ENCODE measurements at regions not wholly inside any gene's neighbourhood (a gene's known extent, or its start where the extent isn't known, plus 50 kb on each side); places are given as distances from the start of the nearest gene placed in this dataset.

DNA sequence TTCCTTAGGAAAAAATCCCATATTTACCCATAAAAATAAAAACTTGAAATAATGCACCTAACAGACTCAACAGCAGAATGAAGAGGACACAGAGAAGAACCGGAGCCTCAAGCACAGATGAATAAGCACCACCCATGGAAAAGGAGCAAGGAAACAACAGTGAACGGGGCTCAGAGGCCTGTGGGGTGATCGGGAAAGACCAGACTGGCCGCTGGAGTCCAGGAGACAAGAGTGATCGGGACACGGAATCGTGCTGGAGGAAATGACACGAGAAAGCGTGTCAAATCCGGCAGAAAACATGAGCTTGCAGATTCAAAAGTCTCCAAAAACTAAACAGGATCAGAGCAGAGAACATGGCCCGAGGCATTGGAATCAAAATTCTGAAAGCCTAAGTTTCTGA lies 448.0 kb upstream of the SALL3 start:
- H3K9ac ChIP-seq (ENCODE audit: low read length) = no peak overlapping the region
- H3K27me3 ChIP-seq (ENCODE audit: control insufficient read depth, insufficient read depth, low read length) = no peaks in the 10 kb centered on the region
- H3K4me1 ChIP-seq (ENCODE audit: control insufficient read depth, insufficient read depth, low read length) = no peaks in the 10 kb centered on the region
- H3K27ac ChIP-seq (ENCODE audit: low read depth, low read length) = no peak overlapping the region
- no peaks in the 10 kb centered on the region for H3K36me3 ChIP-seq (ENCODE audit: control insufficient read depth, insufficient read depth, low read length)
- H3K4me3 ChIP-seq (ENCODE audit: low read length) = no peak overlapping the region

DNA sequence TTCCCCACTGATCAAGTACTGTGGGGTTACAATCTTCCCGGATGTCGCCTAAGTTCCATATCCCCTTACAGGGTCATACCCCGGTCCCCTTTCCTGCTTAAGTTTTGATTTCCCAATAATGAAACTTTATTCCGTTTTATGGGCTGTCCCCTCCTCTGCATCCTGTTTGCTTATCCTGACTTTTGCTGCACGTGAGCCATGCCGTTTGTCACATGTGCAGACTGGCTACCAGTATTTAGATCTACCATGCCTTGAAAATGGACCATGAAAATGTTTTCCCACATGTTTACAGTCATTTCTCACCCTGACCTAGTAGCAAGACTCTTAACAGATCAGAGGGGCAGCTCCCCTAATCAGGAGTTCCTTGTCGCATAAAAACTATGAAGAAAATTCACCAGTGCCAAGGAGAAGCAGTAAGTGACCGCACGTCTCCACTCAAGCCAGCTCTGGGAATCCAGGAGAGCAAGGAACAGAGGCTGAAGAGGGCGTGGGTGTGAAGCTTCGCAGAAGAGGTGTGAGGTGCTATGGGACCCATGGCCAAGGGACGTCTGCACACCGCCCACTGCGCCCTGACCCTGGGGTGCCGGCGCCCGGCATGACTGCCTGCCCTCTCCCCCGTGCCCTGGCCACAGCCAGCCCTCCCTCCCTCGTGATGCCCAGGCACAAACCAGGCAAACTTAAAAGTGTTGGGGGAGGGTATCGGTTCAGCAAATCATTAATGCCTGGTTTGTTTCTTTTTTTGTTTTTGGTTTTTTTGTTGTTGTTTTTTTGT lies 440.8 kb upstream of the SALL3 start:
- Histone ChIP-seq H3K4me1 (ENCODE audit: control insufficient read depth, insufficient read depth, low read length) (no peaks in the 10 kb centered on the region), H3K27ac (ENCODE audit: low read depth, low read length) (no peak overlapping the region)

DNA sequence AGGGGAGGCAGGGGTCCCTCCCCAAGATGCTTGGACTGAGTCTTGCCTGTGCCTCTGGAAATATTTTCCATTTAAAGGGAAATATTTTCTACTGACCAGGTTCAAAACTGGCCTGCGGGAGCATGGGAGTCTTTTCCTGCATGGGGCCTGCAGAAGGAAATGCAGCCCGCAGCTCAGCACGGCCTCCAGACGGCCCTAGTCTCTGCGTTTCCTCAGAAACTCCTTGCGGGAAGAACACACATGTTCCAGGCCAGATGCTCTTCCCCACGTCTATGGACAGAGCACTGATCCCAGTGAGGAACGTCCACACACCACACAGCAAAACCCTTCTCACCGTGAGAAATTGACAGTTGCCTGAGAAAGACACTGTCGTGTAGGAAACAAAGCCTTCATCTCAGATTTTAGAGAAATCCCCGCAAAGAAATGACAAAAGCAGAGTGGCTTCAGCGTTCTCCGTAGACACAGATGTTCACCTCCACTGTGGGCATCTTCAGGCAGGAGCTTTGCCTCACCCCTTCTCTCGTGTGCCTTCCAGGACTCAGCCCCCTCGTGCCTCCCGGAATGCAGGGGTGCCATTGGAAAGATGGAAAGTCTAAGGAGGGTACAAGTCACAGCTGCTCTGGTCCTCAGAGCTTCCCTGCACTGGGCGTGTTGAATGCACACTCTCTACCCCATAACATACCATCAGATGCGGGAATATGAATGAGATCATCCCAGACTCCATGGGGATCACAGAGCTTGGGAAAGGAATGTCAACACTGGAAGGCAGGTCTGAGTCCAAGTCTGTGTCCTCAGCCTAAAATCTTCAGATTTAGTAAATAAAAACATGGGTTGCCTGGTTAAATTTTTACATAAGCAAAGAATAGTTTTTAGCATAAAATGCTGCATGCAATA lies 438.7 kb upstream of the SALL3 start:
- Histone ChIP-seq H3K27ac (ENCODE audit: low read depth, low read length) (no peak overlapping the region), H3K36me3 (ENCODE audit: control insufficient read depth, insufficient read depth, low read length) (no peaks in the 10 kb centered on the region), H3K4me3 (ENCODE audit: low read length) (no peak overlapping the region), H3K4me1 (ENCODE audit: control insufficient read depth, insufficient read depth, low read length) (no peaks in the 10 kb centered on the region), H3K9ac (ENCODE audit: low read length) (no peak overlapping the region), H3K27me3 (ENCODE audit: control insufficient read depth, insufficient read depth, low read length) (no peaks in the 10 kb centered on the region)

More for the DNA sequence above, 440.8 kb upstream of the SALL3 start:
- no peak overlapping the region for H3K9ac ChIP-seq (ENCODE audit: low read length)
- no peaks in the 10 kb centered on the region for H3K27me3 ChIP-seq (ENCODE audit: control insufficient read depth, insufficient read depth, low read length)
- H3K4me3 ChIP-seq (ENCODE audit: low read length) = no peak overlapping the region
- no peaks in the 10 kb centered on the region for H3K36me3 ChIP-seq (ENCODE audit: control insufficient read depth, insufficient read depth, low read length)

DNA sequence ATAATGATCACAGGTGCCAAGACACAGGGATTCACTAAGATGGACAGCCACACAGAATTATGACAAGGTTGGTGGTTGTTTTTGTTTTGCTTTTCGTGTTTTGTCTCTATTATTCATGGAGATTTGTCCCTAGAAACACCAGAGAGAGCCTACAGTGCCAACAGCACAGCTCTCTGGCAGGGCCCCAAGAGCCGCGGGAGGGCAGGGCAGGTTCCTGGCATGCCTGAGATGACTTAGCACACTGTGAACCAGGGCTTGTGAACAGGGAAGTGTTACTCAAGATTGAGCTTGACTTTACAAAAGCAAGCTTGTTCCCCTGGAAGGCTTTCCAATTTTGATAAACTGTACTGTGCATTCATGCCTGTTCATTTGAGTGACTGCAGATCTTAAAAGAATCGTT lies 437.4 kb upstream of the SALL3 start:
- no peak overlapping the region for H3K9ac ChIP-seq (ENCODE audit: low read length)
- H3K4me1 ChIP-seq (ENCODE audit: control insufficient read depth, insufficient read depth, low read length) = no peaks in the 10 kb centered on the region
- no peaks in the 10 kb centered on the region for H3K27me3 ChIP-seq (ENCODE audit: control insufficient read depth, insufficient read depth, low read length)
- H3K4me3 ChIP-seq (ENCODE audit: low read length) = no peak overlapping the region
- no peak overlapping the region for H3K27ac ChIP-seq (ENCODE audit: low read depth, low read length)
- no peaks in the 10 kb centered on the region for H3K36me3 ChIP-seq (ENCODE audit: control insufficient read depth, insufficient read depth, low read length)

DNA sequence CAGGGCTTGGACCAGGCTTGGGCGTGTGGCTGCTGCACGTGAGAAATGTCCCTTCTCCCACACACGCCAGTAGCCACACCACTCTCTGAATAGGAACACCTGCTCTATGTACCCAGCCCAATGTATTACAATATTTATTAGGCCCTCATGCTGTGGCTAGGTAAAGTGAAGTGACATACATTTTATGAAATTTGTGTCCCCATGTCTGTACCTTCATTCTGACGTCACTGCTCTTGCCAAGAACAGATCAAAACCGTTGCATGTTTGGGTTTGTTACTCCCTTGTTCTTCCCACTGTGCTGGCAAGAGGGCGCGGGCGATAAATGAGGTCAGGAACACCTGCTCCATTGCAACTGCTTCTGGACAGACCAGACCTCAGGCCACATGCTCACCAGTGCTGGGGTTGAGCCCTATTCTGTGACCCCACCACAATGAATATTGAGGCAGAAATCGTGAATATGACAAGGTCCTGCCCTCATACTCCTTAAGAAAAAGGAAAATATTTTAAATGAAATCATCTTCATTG lies 436.4 kb upstream of the SALL3 start:
- no peaks in the 10 kb centered on the region for H3K36me3 ChIP-seq (ENCODE audit: control insufficient read depth, insufficient read depth, low read length)
- no peak overlapping the region for H3K9ac ChIP-seq (ENCODE audit: low read length)
- H3K27ac ChIP-seq (ENCODE audit: low read depth, low read length) = no peak overlapping the region
- no peak overlapping the region for H3K4me3 ChIP-seq (ENCODE audit: low read length)
- H3K4me1 ChIP-seq (ENCODE audit: control insufficient read depth, insufficient read depth, low read length) = no peaks in the 10 kb centered on the region
- H3K27me3 ChIP-seq (ENCODE audit: control insufficient read depth, insufficient read depth, low read length) = no peaks in the 10 kb centered on the region

DNA sequence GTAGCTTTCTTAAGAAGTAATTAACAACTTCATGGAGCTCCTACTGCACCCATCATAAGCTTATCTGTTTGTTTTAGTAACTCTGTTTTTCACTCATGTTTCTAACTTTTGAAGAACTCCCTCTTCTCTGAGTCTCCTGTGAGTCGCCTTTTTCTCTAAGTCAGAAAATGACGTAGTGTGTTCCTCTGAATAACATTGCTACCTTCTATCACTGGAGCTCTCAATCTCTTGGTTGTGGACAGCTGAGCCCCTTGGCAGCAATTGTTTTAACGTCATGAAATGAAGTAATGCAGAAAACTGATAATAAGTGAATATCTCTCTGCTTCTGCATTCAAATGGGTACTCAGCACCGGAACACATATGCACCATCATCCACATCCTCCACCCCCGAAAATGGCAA lies 433.3 kb upstream of the SALL3 start:
- no peaks in the 10 kb centered on the region for H3K36me3 ChIP-seq (ENCODE audit: control insufficient read depth, insufficient read depth, low read length)
- no peaks in the 10 kb centered on the region for H3K4me1 ChIP-seq (ENCODE audit: control insufficient read depth, insufficient read depth, low read length)
- H3K9ac ChIP-seq (ENCODE audit: low read length) = no peak overlapping the region
- H3K4me3 ChIP-seq (ENCODE audit: low read length) = no peak overlapping the region
- no peaks in the 10 kb centered on the region for H3K27me3 ChIP-seq (ENCODE audit: control insufficient read depth, insufficient read depth, low read length)
- H3K27ac ChIP-seq (ENCODE audit: low read depth, low read length) = no peak overlapping the region

DNA sequence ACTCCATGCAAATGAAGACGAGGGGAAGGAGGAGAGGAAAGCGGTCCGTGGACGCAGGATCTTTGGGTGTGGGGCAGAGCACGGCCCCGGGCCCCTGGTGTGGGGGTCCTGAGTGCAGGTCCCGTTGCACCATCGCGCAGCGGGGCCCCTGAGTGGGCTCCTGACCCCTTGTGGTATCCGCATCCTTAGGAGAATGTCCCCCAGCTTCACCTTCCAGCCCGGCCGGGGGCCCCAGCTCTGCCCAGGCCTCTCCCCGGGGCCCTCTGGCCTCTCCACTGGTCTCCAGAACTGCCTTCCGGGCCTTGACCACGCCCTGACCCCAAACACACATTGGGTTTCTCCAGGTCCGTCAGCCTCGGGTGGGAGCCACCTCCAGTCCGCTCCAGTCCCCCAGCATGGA lies 431.8 kb upstream of the SALL3 start:
- H3K27ac ChIP-seq (ENCODE audit: low read depth, low read length) = no peak overlapping the region
- no peak overlapping the region for H3K9ac ChIP-seq (ENCODE audit: low read length)
- no peak overlapping the region for H3K4me3 ChIP-seq (ENCODE audit: low read length)
- no peaks in the 10 kb centered on the region for H3K27me3 ChIP-seq (ENCODE audit: control insufficient read depth, insufficient read depth, low read length)
- H3K4me1 ChIP-seq (ENCODE audit: control insufficient read depth, insufficient read depth, low read length) = no peaks in the 10 kb centered on the region
- no peaks in the 10 kb centered on the region for H3K36me3 ChIP-seq (ENCODE audit: control insufficient read depth, insufficient read depth, low read length)

DNA sequence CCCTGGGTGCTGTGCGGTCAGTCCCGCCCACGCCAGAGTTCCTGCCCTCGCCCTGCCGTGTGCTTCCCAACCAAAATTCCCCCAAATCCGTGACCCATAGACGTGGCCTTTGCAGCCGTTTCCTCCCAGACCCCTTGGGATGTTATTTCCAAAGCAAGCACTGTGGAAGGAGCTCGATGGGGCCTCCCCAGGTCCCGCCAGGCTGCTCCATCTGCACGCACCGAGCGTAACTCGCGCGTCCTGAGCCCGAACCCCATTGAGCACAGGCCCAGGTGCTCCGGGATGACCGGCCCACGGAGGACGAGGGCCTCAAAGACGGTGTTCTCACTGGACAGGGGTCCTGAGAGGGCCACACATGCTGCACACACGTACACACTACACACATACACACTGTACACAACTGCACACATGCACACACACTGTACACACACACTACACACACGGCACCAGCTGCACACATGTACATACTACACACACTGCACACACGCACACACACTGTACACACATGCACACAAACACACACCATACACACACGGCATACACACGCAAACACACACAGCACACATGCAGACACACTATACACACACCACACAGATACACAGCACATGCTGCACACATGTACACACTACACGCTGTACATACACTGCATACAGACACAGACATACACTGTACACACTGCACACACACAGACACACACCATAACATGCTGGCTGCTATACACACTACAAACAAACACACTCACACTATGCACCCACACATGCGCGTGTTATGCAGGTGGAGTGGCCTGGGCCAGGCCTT lies 431.2 kb upstream of the SALL3 start:
- no peak overlapping the region for H3K4me3 ChIP-seq (ENCODE audit: low read length)

DNA sequence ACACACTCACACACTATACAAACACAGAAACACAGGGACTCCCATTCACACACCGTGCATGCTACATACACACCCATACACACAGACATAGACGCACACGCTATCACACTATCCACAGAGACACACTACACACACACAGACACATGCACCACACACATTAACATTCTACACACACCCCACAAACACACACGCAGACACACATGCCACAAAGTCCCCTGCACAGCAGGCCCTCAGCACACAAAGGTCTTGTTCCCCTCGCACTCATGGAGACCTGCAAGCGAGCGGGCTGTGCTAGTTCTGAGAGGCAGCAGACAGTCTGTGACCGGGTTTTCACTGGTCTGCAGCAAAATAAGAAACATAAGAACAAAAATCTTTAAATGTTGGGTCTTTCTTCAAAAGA lies 429.6 kb upstream of the SALL3 start:
- Histone ChIP-seq H3K4me1 (ENCODE audit: control insufficient read depth, insufficient read depth, low read length) (no peaks in the 10 kb centered on the region), H3K36me3 (ENCODE audit: control insufficient read depth, insufficient read depth, low read length) (no peaks in the 10 kb centered on the region), H3K27me3 (ENCODE audit: control insufficient read depth, insufficient read depth, low read length) (no peaks in the 10 kb centered on the region), H3K27ac (ENCODE audit: low read depth, low read length) (no peak overlapping the region), H3K4me3 (ENCODE audit: low read length) (no peak overlapping the region), H3K9ac (ENCODE audit: low read length) (no peak overlapping the region)

More for the DNA sequence above, 431.2 kb upstream of the SALL3 start:
- H3K4me1 ChIP-seq (ENCODE audit: control insufficient read depth, insufficient read depth, low read length) = no peaks in the 10 kb centered on the region
- H3K27me3 ChIP-seq (ENCODE audit: control insufficient read depth, insufficient read depth, low read length) = no peaks in the 10 kb centered on the region
- no peak overlapping the region for H3K27ac ChIP-seq (ENCODE audit: low read depth, low read length)
- no peaks in the 10 kb centered on the region for H3K36me3 ChIP-seq (ENCODE audit: control insufficient read depth, insufficient read depth, low read length)
- H3K9ac ChIP-seq (ENCODE audit: low read length) = no peak overlapping the region

DNA sequence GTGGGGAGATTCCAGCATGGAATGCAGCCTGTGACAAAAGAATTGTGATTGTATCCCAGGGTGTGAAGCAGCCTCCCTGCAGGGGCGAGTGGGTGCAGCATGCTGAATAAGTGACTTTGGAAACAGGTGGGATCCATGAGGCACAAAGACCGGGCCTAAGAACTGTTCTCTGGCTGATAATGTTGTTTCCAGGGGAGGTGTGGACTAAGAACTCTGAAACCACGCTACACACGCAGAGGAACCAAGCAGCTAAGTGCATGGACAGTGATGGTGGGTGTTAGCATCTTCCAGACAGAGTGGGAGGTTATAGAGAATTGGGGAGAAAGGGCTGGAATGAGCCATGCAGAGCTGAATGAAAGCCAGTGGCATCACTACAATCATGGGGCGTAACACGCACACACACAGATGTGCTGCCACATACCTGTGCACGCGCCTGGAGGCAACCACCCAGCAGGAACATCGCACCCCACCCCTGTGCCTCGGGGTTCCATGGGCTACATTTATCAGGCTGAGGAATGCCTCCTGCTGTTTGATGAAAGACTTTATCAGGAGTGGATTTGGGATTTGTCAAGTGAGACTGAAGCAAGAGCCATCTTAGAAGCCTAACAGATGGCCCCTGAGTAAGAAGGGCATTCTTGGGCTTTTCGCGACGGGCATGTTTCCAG lies 424.5 kb upstream of the SALL3 start:
- H3K4me1 ChIP-seq (ENCODE audit: control insufficient read depth, insufficient read depth, low read length) = no peaks in the 10 kb centered on the region
- no peak overlapping the region for H3K27ac ChIP-seq (ENCODE audit: low read depth, low read length)
- no peak overlapping the region for H3K4me3 ChIP-seq (ENCODE audit: low read length)
- H3K36me3 ChIP-seq (ENCODE audit: control insufficient read depth, insufficient read depth, low read length) = no peaks in the 10 kb centered on the region
- no peaks in the 10 kb centered on the region for H3K27me3 ChIP-seq (ENCODE audit: control insufficient read depth, insufficient read depth, low read length)
- H3K9ac ChIP-seq (ENCODE audit: low read length) = no peak overlapping the region

DNA sequence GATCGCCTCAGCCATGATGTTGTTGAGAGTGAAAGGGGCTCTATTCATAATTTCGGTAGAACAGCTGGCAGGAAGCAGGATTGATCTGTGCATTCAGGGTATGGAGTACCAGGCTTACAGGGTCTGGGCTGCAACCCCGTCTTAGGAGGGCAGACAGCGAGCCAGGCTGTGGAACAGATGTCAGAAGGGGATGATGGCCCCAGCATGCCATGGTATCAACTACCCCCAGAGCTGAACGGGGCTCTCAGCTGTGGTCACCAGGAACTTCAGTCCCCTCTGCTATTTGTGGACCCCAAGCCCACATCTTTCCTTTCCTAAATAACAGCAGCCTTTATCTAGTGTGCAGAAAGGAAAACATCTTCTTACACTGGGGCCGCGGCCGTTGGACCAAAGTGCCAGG lies 422.2 kb upstream of the SALL3 start:
- Histone ChIP-seq H3K4me1 (ENCODE audit: control insufficient read depth, insufficient read depth, low read length) (no peaks in the 10 kb centered on the region), H3K27me3 (ENCODE audit: control insufficient read depth, insufficient read depth, low read length) (no peaks in the 10 kb centered on the region), H3K27ac (ENCODE audit: low read depth, low read length) (no peak overlapping the region), H3K9ac (ENCODE audit: low read length) (no peak overlapping the region), H3K4me3 (ENCODE audit: low read length) (no peak overlapping the region), H3K36me3 (ENCODE audit: control insufficient read depth, insufficient read depth, low read length) (no peaks in the 10 kb centered on the region)
